ENCODE measurements at regions not wholly inside any gene's neighbourhood (a gene's known extent, or its start where the extent isn't known, plus 50 kb on each side); places are given as distances from the start of the nearest gene placed in this dataset.

DNA sequence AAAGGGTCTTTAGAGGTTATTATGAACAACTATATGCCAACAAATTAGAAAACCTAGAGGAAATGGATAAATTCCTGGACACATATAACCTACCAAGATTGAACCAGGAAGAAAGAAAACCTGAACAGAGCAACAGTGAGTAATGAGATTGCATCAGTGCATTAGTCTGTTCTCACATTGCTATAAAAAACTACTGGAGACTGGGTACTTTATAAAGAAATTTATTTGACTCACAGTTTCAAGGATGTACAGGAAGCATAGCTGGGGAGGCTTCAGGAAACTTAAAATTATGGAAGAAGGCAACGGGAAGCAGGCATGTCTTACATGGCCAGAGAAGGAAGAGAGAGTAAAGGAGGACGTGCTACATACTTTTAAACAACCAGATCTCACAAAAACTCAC, 70.8 kb upstream of the GNAZ start:
- H3K27me3 Mint-ChIP-seq: no peaks in the 10 kb centered on the region
- WGBS (ENCODE audit: insufficient coverage): no CpG with 5 or more reads among the region's 2 CpGs
- no peak for TF ChIP-seq EZH2 (IDR thresholded peaks at IDR 0.05; ENCODE audit: borderline replicate concordance, insufficient read depth, low read depth, low read length, poor library complexity, severe bottlenecking)
- TF ChIP-seq, protein P1, sequence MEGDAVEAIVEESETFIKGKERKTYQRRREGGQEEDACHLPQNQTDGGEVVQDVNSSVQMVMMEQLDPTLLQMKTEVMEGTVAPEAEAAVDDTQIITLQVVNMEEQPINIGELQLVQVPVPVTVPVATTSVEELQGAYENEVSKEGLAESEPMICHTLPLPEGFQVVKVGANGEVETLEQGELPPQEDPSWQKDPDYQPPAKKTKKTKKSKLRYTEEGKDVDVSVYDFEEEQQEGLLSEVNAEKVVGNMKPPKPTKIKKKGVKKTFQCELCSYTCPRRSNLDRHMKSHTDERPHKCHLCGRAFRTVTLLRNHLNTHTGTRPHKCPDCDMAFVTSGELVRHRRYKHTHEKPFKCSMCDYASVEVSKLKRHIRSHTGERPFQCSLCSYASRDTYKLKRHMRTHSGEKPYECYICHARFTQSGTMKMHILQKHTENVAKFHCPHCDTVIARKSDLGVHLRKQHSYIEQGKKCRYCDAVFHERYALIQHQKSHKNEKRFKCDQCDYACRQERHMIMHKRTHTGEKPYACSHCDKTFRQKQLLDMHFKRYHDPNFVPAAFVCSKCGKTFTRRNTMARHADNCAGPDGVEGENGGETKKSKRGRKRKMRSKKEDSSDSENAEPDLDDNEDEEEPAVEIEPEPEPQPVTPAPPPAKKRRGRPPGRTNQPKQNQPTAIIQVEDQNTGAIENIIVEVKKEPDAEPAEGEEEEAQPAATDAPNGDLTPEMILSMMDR (IDR thresholded peaks at IDR 0.05): no peak

DNA sequence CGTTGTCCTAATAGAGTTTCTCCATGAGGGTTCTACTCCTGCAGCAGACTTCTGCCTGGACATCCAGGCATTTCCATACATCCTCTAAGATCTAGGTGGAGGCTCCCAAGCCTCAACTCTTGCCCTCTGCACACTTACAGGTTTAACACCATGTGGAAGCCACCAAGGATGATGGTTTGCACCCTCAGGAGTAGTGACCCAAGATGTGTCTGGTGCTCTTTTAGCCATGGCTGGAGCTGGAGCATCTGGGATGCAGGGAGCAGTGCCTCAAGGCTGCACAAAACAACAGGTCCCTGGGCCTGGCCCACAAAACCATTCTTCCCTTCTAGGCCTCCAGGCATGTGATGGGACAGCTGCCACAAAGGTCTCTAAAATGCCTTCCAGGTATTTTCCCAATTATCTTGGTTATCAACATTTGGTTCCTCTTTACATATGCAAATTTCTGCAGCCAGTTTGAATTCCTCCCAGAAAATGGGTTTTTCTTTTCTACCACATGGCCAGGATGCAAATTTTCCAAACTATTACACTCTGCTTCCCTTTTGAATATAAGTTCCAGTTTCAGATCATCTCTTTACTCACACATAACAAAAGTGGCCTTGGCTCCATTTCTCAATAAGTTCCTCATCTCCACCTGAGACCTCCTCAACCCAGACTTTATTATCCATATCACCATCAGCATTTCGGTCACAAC, 69.5 kb upstream of the GNAZ start:
- intact Hi-C loops (cut with micrococcal nuclease): no loop called here
- H3K4me1 Mint-ChIP-seq: peaks cover 15% of the 10 kb centered on the region
- Histone ChIP-seq H3K27ac (ENCODE audit: low read length in 2 of 2) (no peak overlapping the region), H3K9ac (ENCODE audit: low read length) (no peak overlapping the region), H3K4me2 (replicated peaks; ENCODE audit: low read depth, low read length, poor library complexity, severe bottlenecking) (no peak overlapping the region), H3K9me3 (ENCODE audit: control extremely low read depth in 1 of 3, control insufficient read depth in 2 of 3, insufficient read depth in 1 of 3, low read length in 2 of 3) (peaks cover 7 to 29% (median 20%) of the 10 kb centered on the region in 3 donors), H3K36me3 (replicated peaks in 1 of 2; ENCODE audit: control extremely low read depth in 1 of 2, control insufficient read depth in 1 of 2, extremely low read depth in 1 of 2, insufficient read depth in 2 of 2, low read length in 1 of 2) (no peaks in the 10 kb centered on the region), H3K4me3 (ENCODE audit: control extremely low read depth in 1 of 5, extremely low read depth in 1 of 5, insufficient read depth in 1 of 5, low read depth in 2 of 5, low read length in 4 of 5) (no peak overlapping the region), H3K27me3 (replicated peaks in 1 of 4; ENCODE audit: control extremely low read depth in 1 of 4, control insufficient read depth in 3 of 4, insufficient read depth in 4 of 4, low read length in 3 of 4) (no peaks in the 10 kb centered on the region), H3K4me1 (ENCODE audit: control insufficient read depth in 2 of 2, insufficient read depth in 2 of 2, low read length in 2 of 2) (peaks cover 7 to 16% of the 10 kb centered on the region in 2 donors), H3K79me2 (ENCODE audit: control insufficient read depth, insufficient read depth, low read length) (no peaks in the 10 kb centered on the region), H4K20me1 (ENCODE audit: control insufficient read depth, insufficient read depth, low read length, poor library complexity, severe bottlenecking) (no peaks in the 10 kb centered on the region), H2AFZ (ENCODE audit: insufficient read depth, low read depth, low read length, poor library complexity, severe bottlenecking) (no peak overlapping the region)
- H3K9me3 Mint-ChIP-seq (ENCODE audit: insufficient read depth): peaks cover 13% of the 10 kb centered on the region
- no peaks in the 10 kb centered on the region for H3K27me3 Mint-ChIP-seq
- POLR2A ChIA-PET: no interaction called here
- no peak overlapping the region for H3K27ac Mint-ChIP-seq
- TF ChIP-seq, protein P1 (IDR thresholded peaks at IDR 0.05): no peak
- TF ChIP-seq EZH2 (IDR thresholded peaks at IDR 0.05; ENCODE audit: borderline replicate concordance, insufficient read depth, low read depth, low read length, poor library complexity, severe bottlenecking): no peak
- CTCF ChIA-PET: no interaction called here
- no peak overlapping the region for H3K4me3 Mint-ChIP-seq
- ATAC-seq (ENCODE audit: low read depth) (no peak), DNase-seq (peak; percentile 64)
- WGBS (ENCODE audit: insufficient coverage): 95% methylated on average over 2 of the region's 2 CpGs

More for the DNA sequence above, 70.8 kb upstream of the GNAZ start:
- H3K27me3 ChIP-seq (replicated peaks in 1 of 4; ENCODE audit: control extremely low read depth in 1 of 4, control insufficient read depth in 3 of 4, insufficient read depth in 4 of 4, low read length in 3 of 4): no peaks in the 10 kb centered on the region
- Mint-ChIP-seq H3K27ac (no peak overlapping the region), H3K4me3 (no peak overlapping the region), H3K9me3 (ENCODE audit: insufficient read depth) (peaks cover 13% of the 10 kb centered on the region), H3K4me1 (peaks cover 15% of the 10 kb centered on the region)
- no peak overlapping the region for H3K9ac ChIP-seq (ENCODE audit: low read length)
- DNase-seq (no peak), ATAC-seq (ENCODE audit: low read depth) (no peak)
- no peaks in the 10 kb centered on the region for H3K79me2 ChIP-seq (ENCODE audit: control insufficient read depth, insufficient read depth, low read length)
- no peaks in the 10 kb centered on the region for H4K20me1 ChIP-seq (ENCODE audit: control insufficient read depth, insufficient read depth, low read length, poor library complexity, severe bottlenecking)
- peaks cover 7 to 16% of the 10 kb centered on the region in 2 donors for H3K4me1 ChIP-seq (ENCODE audit: control insufficient read depth in 2 of 2, insufficient read depth in 2 of 2, low read length in 2 of 2)
- no peak overlapping the region for H2AFZ ChIP-seq (ENCODE audit: insufficient read depth, low read depth, low read length, poor library complexity, severe bottlenecking)
- CTCF ChIA-PET: interaction anchor here (0.6 to 0.7 kb wide), 3 partner anchors 120 to 1285 kb away, joined by 3 to 5 read pairs (median 4); no protein-coding TSS in a partner anchor
- no peak overlapping the region for H3K4me3 ChIP-seq (ENCODE audit: control extremely low read depth in 1 of 5, extremely low read depth in 1 of 5, insufficient read depth in 1 of 5, low read depth in 2 of 5, low read length in 4 of 5)
- H3K36me3 ChIP-seq (replicated peaks in 1 of 2; ENCODE audit: control extremely low read depth in 1 of 2, control insufficient read depth in 1 of 2, extremely low read depth in 1 of 2, insufficient read depth in 2 of 2, low read length in 1 of 2): no peaks in the 10 kb centered on the region
- no peak overlapping the region for H3K27ac ChIP-seq (ENCODE audit: low read length in 2 of 2)
- POLR2A ChIA-PET: no interaction called here
- H3K9me3 ChIP-seq (ENCODE audit: control extremely low read depth in 1 of 3, control insufficient read depth in 2 of 3, insufficient read depth in 1 of 3, low read length in 2 of 3): peaks cover 8 to 31% (median 20%) of the 10 kb centered on the region in 3 donors
- intact Hi-C loops (cut with micrococcal nuclease): no loop called here
- H3K4me2 ChIP-seq (replicated peaks; ENCODE audit: low read depth, low read length, poor library complexity, severe bottlenecking): no peak overlapping the region
